ENCODE measurements at regions not wholly inside any gene's neighbourhood (a gene's known extent, or its start where the extent isn't known, plus 50 kb on each side); places are given as distances from the start of the nearest gene placed in this dataset.

DNA sequence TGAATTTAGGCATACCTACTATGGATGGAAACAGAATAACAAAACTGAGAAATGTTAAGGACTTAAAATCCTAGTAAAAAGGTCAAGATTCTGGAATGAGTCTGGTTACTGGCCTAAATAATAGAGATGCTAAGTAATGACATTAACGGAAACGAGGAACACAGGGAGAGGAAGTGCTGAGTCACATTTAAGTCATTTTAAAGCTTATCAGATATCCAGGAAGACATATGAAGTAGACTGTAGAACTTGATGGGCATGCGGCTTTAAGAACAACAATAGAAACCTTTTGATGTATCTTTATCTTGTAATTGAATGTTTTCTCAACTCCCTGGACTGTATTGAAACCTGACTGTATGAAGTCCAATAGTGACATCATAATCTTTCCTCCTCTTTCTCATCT lies 1251.4 kb upstream of the CDH6 start:
- no peak overlapping the region for H3K27ac ChIP-seq
- TF ChIP-seq ZFX (IDR thresholded peaks at IDR 0.05; ENCODE audit: borderline replicate concordance): no peak
- TF ChIP-seq, protein P1, sequence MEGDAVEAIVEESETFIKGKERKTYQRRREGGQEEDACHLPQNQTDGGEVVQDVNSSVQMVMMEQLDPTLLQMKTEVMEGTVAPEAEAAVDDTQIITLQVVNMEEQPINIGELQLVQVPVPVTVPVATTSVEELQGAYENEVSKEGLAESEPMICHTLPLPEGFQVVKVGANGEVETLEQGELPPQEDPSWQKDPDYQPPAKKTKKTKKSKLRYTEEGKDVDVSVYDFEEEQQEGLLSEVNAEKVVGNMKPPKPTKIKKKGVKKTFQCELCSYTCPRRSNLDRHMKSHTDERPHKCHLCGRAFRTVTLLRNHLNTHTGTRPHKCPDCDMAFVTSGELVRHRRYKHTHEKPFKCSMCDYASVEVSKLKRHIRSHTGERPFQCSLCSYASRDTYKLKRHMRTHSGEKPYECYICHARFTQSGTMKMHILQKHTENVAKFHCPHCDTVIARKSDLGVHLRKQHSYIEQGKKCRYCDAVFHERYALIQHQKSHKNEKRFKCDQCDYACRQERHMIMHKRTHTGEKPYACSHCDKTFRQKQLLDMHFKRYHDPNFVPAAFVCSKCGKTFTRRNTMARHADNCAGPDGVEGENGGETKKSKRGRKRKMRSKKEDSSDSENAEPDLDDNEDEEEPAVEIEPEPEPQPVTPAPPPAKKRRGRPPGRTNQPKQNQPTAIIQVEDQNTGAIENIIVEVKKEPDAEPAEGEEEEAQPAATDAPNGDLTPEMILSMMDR (IDR thresholded peaks at IDR 0.05): no peak

DNA sequence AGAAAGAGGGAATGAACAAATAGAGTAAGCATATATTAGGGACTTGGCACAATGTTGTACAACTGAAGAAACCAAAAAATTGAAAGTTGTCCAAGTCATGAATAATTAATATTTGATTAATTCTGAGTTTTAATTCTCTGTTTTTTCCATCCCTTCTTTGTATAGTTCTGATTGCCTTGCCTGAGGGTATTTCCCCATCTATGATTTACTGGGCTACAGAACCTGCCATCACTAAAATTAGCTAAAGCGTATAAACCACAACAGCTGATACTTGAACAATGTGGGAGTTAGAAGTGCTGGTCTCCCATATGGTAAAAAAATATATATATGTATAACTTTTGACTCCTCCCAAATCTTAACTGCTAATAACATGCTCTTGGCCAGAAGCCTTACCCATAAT lies 1253.5 kb upstream of the CDH6 start:
- no peak overlapping the region for H3K27ac ChIP-seq
- TF ChIP-seq, protein P1 (IDR thresholded peaks at IDR 0.05): no peak
- no peak for TF ChIP-seq ZFX (IDR thresholded peaks at IDR 0.05; ENCODE audit: borderline replicate concordance)

DNA sequence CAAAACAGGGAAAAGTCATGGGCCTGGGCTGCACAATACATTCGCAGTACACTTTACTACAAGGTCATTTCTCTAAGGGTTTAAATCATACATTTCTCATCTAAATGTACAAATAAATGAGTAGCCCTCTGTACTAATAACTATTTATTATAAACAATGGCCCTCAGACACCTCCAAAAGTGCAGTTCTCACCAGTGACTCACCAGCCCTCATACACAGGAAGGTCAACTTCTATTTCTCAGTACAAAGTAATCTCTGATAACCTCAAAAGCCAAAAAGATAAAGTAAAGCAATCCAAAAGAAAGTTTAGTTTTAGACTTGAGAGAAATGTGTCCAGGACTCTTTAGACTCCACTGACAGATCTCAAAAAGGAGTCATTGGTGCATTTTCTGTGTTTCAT lies 1258.1 kb upstream of the CDH6 start:
- TF ChIP-seq, protein P1 (IDR thresholded peaks at IDR 0.05): no peak
- no peak for TF ChIP-seq ZFX (IDR thresholded peaks at IDR 0.05; ENCODE audit: borderline replicate concordance)
- no peak overlapping the region for H3K27ac ChIP-seq

DNA sequence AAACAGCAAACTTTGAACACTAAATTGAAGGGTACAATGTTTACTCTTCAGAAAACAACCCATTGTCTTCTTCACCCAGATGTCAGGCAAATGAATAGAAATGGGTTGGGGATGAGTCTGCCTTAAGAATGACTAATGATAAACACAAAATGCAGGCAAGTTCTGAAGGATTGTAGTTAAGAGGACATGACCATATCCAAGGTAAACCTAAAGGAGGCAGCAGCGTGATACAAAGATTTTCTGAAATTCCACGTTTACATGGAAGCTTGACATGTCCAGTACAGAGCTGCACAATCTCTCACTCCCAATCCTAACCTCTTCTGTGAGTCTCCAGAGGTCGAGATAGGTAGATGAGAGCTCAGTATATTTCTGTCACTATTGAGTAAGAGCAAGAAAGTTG lies 1263.2 kb upstream of the CDH6 start:
- TF ChIP-seq, protein P1 (IDR thresholded peaks at IDR 0.05): no peak
- no peak for TF ChIP-seq ZFX (IDR thresholded peaks at IDR 0.05; ENCODE audit: borderline replicate concordance)
- H3K27ac ChIP-seq: no peak overlapping the region

DNA sequence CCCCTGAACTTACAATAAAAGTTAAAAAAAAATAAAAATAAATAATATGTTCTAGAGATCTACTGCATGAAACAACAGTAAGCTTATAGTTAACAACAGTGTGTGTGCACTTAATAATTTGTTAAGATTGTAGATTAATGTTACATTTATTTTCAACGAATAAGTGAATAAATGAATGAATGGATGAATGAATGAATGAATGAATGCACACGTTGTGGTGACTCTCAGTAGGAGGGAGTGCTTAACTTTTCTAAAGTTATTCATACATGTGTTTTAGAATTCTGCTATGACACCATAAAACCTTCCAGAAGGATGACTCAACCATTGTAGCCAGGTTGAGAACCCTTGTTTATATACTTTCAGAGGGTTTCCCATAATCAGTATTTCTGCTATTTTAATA lies 1269.4 kb upstream of the CDH6 start:
- TF ChIP-seq, protein P1 (IDR thresholded peaks at IDR 0.05): no peak
- TF ChIP-seq ZFX (IDR thresholded peaks at IDR 0.05; ENCODE audit: borderline replicate concordance): no peak
- H3K27ac ChIP-seq: no peak overlapping the region

DNA sequence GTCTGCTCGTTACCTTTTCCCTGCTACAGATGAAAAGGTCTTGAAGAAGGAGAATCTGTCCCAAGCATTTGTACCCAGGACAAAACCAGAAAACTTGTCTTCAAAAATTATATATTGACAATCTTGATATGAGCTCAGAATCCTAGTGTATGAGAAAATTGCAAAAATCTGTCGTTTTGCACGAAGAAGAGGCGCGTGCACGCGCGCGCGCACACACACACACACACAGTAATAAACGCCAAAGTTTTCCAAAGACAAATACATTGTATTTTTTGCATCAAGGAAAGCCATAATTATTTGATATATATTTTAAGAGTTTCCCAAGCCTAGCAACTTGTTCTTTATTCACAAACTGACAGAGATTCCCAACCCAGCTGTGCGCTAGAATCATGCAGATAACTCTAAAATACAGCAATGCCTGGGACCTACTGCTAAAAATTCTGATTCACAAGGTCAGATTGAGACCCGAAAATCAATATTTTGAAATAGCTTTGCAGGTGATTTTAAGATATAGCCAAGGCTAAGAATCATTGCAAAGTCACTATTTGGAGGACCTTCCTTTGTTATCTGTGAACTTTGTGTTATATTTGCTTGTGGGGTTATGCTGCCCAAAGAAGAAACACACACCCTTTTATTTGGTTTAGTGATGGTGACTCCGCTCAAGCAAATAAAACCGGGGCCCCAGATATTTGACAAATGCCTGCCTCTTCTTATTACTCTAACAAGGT lies 1287.7 kb upstream of the CDH6 start:
- TF ChIP-seq, protein P1 (IDR thresholded peaks at IDR 0.05): no peak
- TF ChIP-seq ZFX (IDR thresholded peaks at IDR 0.05; ENCODE audit: borderline replicate concordance): no peak

DNA sequence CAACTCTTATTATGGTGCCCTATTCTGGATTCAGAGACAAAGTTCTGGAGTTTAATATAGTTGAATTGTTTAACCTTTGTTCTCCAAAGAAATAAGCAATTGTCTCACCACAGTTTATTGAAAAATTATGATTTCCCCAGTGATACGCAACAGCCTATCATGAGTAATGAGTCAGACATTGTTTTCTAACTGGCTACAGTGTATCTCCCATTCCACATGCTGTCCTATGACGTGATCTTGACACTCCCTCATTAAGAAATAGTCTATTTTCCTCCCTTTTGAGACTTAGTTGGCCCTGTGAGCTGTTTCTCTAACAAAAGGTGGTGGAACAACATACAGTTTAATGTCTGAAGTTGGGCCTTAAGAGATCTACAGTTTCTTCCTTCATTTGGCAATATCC lies 1290.6 kb upstream of the CDH6 start:
- H3K27ac ChIP-seq: no peak overlapping the region
- TF ChIP-seq, protein P1 (IDR thresholded peaks at IDR 0.05): no peak
- no peak for TF ChIP-seq ZFX (IDR thresholded peaks at IDR 0.05; ENCODE audit: borderline replicate concordance)

More for the DNA sequence above, 1287.7 kb upstream of the CDH6 start:
- no peak overlapping the region for H3K27ac ChIP-seq
